SKM-1 (cell line): ENCODE measurements at regions not wholly inside any gene's neighbourhood (a gene's known extent, or its start where the extent isn't known, plus 50 kb on each side); places are given as distances from the start of the nearest gene placed in this dataset.
"Not testable (repeated sequence)": the region's sequence is repeated elsewhere in the genome, so short reads cannot be mapped to it uniquely, and the experiment has no call there.

Experiments used
- DNase-seq: peaks from one replicate; lab custom pipeline; 2025; ENCODE audit not compliant: unreplicated experiment; lab: John Stamatoyannopoulos, UW

- DNase-seq, result no peak
Observed at GRCh38 chr10:64283621-64284020, 762.4 kb downstream of the REEP3 start.

GRCh38 chr10:64286533-64286932 lies 765.3 kb downstream of the REEP3 start:
- DNase-seq, result no peak

GRCh38 chr10:64288404-64288803 lies 767.2 kb downstream of the REEP3 start:
- DNase-seq, result no peak

- no peak for DNase-seq
Observed at GRCh38 chr10:64303566-64303965, 782.4 kb downstream of the REEP3 start.

- no peak for DNase-seq
Observed at GRCh38 chr10:64306729-64307327, 785.6 kb downstream of the REEP3 start.

- no peak for DNase-seq
Observed at GRCh38 chr10:64312876-64313275, 791.7 kb downstream of the REEP3 start.

- DNase-seq, result no peak
Observed at GRCh38 chr10:64313967-64314366, 792.8 kb downstream of the REEP3 start.

GRCh38 chr10:64316416-64316815 lies 795.2 kb downstream of the REEP3 start:
- no peak for DNase-seq

- DNase-seq, result no peak
Observed at GRCh38 chr10:64316833-64317232, 795.6 kb downstream of the REEP3 start.

GRCh38 chr10:64320448-64320847 lies 799.2 kb downstream of the REEP3 start:
- no peak for DNase-seq

- DNase-seq, result no peak
Observed at GRCh38 chr10:64329510-64329909, 808.3 kb downstream of the REEP3 start.

- no peak for DNase-seq
Observed at GRCh38 chr10:64332551-64332950, 811.4 kb downstream of the REEP3 start.

- no peak for DNase-seq
Observed at GRCh38 chr10:64334084-64334483, 812.9 kb downstream of the REEP3 start.

- DNase-seq, result no peak
Observed at GRCh38 chr10:64344211-64344610, 823.0 kb downstream of the REEP3 start.

- no peak for DNase-seq
Observed at GRCh38 chr10:64345856-64346255, 824.7 kb downstream of the REEP3 start.

GRCh38 chr10:64346389-64346788 lies 825.2 kb downstream of the REEP3 start:
- no peak for DNase-seq

- DNase-seq, result no peak
Observed at GRCh38 chr10:64350665-64351064, 829.5 kb downstream of the REEP3 start.

GRCh38 chr10:64358907-64359306 lies 837.7 kb downstream of the REEP3 start:
- DNase-seq, result no peak

- not testable (repeated sequence) for DNase-seq
Observed at GRCh38 chr10:64360240-64360639, 839.0 kb downstream of the REEP3 start.

- DNase-seq, result no peak
Observed at GRCh38 chr10:64363687-64364086, 842.5 kb downstream of the REEP3 start.

- DNase-seq, result no peak
Observed at GRCh38 chr10:64365663-64366062, 844.5 kb downstream of the REEP3 start.

- DNase-seq, result no peak
Observed at GRCh38 chr10:64368298-64368697, 847.1 kb downstream of the REEP3 start.
